Sigmoid colon (tissue), 6 donors: ENCODE measurements at regions not wholly inside any gene's neighbourhood (a gene's known extent, or its start where the extent isn't known, plus 50 kb on each side); places are given as distances from the start of the nearest gene placed in this dataset.

Source experiments
- DNase-seq: peaks from one replicate; pipeline ENCODE4 v3.0.0-alpha.2; 2019
- H3K27ac ChIP-seq, 4 donors: fragments of 200-600 bp; sonication (generic); one replicate each; pipeline ENCODE4 v1.5.1; 2016 to 2019; ENCODE audit warnings: mild to moderate bottlenecking in 1 of 4
- H3K27me3 ChIP-seq, 3 donors: fragments of 200-600 bp; sonication (generic); one replicate each; pipeline ENCODE4 v1.5.1; 2019; ENCODE audit warnings: mild to moderate bottlenecking in 1 of 3
- H3K36me3 ChIP-seq, 4 donors: fragments of 200-600 bp; sonication (generic); one replicate each; pipeline ENCODE4 v1.5.1; 2016 to 2019
- H3K4me1 ChIP-seq, 4 donors: fragments of 200-600 bp; sonication (generic); one replicate each; pipeline ENCODE4 v1.5.1; 2017 to 2019
- H3K4me3 ChIP-seq, 4 donors: fragments of 200-600 bp; sonication (generic); one replicate each; pipeline ENCODE4 v1.5.1; 2017 to 2019; ENCODE audit warnings: mild to moderate bottlenecking in 2 of 4, moderate library complexity in 1 of 4
- H3K9me3 ChIP-seq, 4 donors: fragments of 200-600 bp in 3 of 4; sonication (generic) in 3 of 4; one replicate each; pipeline versions ENCODE4 v1.5.1 to v1.6.1; 2013 to 2019
- EP300 ChIP-seq, 4 donors: sonication (generic); formaldehyde crosslinking; IDR thresholded peaks; one replicate each; pipeline ENCODE4 v1.6.1; 2017; ENCODE audit warnings: antibody characterized with exemption in 4 of 4
- POLR2A ChIP-seq, 2 donors: fragments of 450-650 bp; IDR thresholded peaks; one replicate each; pipeline ENCODE4 v1.6.1; 2016; ENCODE audit warnings: antibody characterized with exemption in 2 of 2, mild to moderate bottlenecking in 2 of 2, moderate library complexity in 2 of 2
- POLR2AphosphoS5 ChIP-seq, 4 donors: sonication (generic); formaldehyde crosslinking; IDR thresholded peaks; one replicate each; pipeline ENCODE4 v1.6.1; 2017; ENCODE audit warnings: antibody characterized with exemption in 4 of 4
- WGBS, 2 donors: extraction: QIAGEN DNeasy Blood & Tissue Kit; methylation state at CpG; one replicate each; pipeline ENCODE4 v1.1.7; 2013; 5-methylcytosine and 5-hydroxymethylcytosine counted together
- intact Hi-C: fragments of 100-400 bp; cut with DNase I; formaldehyde crosslinking; loops from one replicate; pipeline ENCODE4 v1.15.1; 2023
- TF ChIP-seq, protein P1 (sequence below), 4 experiments: fragments of 450-650 bp in 3 of 4; fragments of 200-600 bp in 1 of 4; IDR thresholded peaks; one replicate each; pipeline ENCODE4 v1.5.1; 2016 to 2019; ENCODE audit warnings: antibody characterized with exemption in 4 of 4, mild to moderate bottlenecking in 3 of 4, moderate library complexity in 2 of 4
- donor health status: healthy with polysubstance abuse.
- donor health status: healthy.

DNA sequence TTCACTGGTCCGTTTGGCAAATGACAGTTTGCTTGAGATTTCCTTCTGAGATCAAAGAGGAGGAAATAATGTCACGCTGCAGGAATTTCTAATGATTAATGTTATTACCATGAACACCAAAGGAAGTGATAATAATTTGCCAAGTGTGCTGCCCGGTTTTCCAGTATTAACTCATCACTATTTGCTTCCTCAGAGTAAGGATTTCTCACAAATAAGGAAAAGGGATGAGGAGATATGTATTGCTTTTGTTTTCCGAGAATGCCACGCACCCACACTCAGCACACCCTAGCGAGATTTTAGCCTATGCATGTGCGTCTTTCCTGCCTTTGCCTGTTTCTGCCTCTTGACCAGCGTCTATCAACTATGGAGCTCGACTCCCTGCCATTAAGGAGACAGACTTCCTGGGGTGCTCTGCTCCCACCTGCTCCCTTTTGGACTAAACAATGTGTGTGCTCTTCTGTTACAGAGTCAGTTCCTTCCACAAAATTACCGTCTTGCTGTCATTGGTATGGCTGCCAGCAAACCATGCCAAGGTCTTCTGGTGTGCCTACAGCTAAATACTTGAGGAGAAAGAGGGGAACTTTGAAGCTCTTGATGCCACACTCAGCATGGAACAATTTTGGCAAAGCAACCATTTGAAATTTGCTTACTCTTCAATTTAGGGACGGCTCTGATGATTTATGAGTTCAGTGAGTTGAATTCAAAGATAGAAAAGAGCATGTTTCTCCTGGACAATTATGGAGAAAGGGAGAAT is 393.1 kb upstream of the ZFP42 start:
- Histone ChIP-seq H3K27me3 (no peaks in the 10 kb centered on the region), H3K4me1 (no peaks in the 10 kb centered on the region), H3K4me3 (no peak overlapping the region), H3K9me3 (no peaks in the 10 kb centered on the region), H3K27ac (no peak overlapping the region), H3K36me3 (no peaks in the 10 kb centered on the region)
- TF ChIP-seq POLR2AphosphoS5 (IDR thresholded peaks at IDR 0.05) (no peak), POLR2A (IDR thresholded peaks at IDR 0.05) (no peak), EP300 (IDR thresholded peaks at IDR 0.05) (no peak)
- TF ChIP-seq, protein P1, sequence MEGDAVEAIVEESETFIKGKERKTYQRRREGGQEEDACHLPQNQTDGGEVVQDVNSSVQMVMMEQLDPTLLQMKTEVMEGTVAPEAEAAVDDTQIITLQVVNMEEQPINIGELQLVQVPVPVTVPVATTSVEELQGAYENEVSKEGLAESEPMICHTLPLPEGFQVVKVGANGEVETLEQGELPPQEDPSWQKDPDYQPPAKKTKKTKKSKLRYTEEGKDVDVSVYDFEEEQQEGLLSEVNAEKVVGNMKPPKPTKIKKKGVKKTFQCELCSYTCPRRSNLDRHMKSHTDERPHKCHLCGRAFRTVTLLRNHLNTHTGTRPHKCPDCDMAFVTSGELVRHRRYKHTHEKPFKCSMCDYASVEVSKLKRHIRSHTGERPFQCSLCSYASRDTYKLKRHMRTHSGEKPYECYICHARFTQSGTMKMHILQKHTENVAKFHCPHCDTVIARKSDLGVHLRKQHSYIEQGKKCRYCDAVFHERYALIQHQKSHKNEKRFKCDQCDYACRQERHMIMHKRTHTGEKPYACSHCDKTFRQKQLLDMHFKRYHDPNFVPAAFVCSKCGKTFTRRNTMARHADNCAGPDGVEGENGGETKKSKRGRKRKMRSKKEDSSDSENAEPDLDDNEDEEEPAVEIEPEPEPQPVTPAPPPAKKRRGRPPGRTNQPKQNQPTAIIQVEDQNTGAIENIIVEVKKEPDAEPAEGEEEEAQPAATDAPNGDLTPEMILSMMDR (IDR thresholded peaks at IDR 0.05), result no peak
- intact Hi-C loops, result no loop called here
- DNase-seq, result no peak
- WGBS, 2 donors, result 67 to 69% methylated on average over 11 of the region's 11 CpGs

DNA sequence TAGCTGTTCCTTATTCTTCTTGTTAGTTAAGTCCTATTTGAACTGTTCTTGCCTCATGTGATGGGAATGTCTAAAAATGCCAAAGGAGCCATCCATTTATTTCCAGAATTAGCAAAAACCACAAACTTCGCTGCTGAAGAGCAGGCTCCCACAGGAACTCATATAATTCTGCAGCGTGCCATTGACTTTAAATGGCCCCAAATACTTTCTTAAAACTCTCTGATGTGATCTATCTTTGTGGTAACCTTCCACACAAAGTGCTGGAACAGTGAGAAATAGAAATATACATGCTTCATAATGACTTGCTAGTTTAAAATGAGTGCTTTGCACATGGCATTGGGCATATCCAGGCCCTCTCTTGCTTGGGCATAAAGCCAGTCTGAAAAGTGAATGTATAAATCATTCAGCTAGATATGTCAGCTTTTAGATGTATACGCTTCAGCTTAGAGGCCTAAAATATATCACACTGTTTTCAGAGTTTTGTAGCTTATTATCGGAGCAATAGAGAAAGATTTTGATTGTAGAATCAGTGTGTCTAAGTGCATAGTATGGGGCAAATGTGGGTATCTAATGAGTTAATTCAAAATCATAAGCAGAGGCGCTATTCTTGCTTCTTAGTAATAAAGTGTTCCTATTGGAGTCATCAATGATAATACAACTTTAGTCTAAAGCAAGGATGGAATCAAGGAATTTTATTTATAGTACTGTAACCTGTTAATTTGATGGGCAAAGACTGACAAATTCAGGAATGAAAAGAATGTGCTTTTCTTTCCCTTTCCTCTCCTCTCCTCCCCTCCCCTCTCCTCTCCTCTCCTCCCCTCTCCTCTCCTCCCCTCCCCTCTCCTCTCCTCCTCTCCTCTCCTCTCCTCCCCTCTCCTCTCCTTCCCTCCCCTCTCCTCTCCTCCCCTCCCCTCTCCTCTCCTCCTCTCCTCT is 392.2 kb upstream of the ZFP42 start:
- H3K27me3 ChIP-seq, result no peaks in the 10 kb centered on the region
- no peak for DNase-seq
- no peaks in the 10 kb centered on the region for H3K4me1 ChIP-seq
- intact Hi-C loops, result no loop called here
- H3K9me3 ChIP-seq, result no peaks in the 10 kb centered on the region
- no peak overlapping the region for H3K4me3 ChIP-seq
- WGBS, 2 donors, result 75 to 81% methylated on average over 5 of the region's 5 CpGs
- no peaks in the 10 kb centered on the region for H3K36me3 ChIP-seq
- TF ChIP-seq, protein P1 (IDR thresholded peaks at IDR 0.05), result no peak
- TF ChIP-seq EP300 (IDR thresholded peaks at IDR 0.05) (no peak), POLR2A (IDR thresholded peaks at IDR 0.05) (no peak)
- H3K27ac ChIP-seq, result no peak overlapping the region

DNA sequence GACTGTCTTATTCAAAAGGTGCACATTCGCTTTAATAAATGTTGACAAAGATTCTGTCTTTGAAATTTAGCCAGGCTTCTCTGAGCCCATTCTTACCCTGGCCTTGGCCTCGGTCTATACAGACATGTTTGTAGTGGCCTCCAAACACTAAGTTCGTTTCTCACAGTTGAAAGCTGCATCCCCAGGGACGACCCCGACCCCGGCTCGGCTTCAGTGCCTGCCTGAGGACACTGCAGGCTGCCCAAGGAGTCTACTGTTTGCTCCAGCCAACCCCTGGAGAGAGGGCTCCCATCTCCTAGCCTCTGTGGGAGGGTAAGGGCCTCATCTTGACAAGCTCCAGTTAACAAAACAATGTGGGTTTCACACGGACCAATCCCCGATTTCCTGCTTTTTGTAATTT is 390.6 kb upstream of the ZFP42 start:
- Histone ChIP-seq H3K9me3 (no peaks in the 10 kb centered on the region), H3K4me3 (no peak overlapping the region), H3K27me3 (no peaks in the 10 kb centered on the region), H3K36me3 (no peaks in the 10 kb centered on the region), H3K4me1 (no peaks in the 10 kb centered on the region), H3K27ac (no peak overlapping the region)
- DNase-seq, result no peak
- no peak for TF ChIP-seq POLR2AphosphoS5 (IDR thresholded peaks at IDR 0.05)
- WGBS, 2 donors, result 61 to 77% methylated on average over 9 of the region's 9 CpGs
- intact Hi-C loops, result no loop called here

DNA sequence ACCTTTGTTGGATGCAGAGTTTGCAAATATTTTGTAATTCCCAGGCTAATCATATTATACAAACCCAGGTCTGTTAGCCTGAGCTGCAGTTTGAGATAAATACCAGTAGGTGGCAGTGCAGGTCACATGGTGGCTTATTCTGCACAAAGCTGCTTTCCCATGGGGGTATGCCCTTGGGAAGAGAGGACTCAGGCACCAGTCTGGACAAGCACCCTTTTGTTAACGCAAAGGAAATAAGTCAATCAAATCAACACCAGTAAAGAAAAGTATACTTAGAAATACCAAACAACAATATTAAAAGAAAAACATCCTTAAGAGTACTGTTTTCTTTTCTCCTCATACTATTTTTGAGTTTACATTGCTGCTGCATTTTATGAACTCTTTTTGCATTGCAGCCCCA is 389.0 kb upstream of the ZFP42 start:
- TF ChIP-seq POLR2A (IDR thresholded peaks at IDR 0.05), result no peak
- TF ChIP-seq, protein P1 (IDR thresholded peaks at IDR 0.05), result peak; percentile 22 to 68 (median 58)
- Histone ChIP-seq H3K36me3 (no peaks in the 10 kb centered on the region), H3K27me3 (no peaks in the 10 kb centered on the region), H3K9me3 (no peaks in the 10 kb centered on the region), H3K4me1 (no peaks in the 10 kb centered on the region), H3K4me3 (no peak overlapping the region), H3K27ac (no peak overlapping the region)
- 9 to 28% methylated on average over 1 of the region's 1 CpG for WGBS, 2 donors
- intact Hi-C loops, result no loop called here
- DNase-seq, result no peak

DNA sequence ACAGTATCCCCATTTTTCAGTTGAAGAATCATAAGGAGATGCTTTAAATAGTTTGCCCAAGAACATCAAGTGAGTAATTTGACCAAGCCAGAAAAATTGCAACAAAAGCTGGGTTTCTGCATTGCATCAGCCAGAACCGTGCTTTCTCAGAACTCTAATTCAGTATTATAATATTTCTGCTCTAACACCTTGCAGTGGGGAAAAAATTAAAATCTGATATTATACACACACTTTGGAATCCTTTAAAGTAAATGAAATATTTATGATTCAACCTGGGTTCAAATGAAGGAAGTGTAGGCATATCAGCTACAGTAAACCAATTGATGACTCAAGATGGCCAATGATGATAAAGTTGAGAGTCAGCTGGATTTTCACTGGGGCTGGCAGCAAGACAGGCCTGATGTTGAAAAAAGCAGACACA is 387.6 kb upstream of the ZFP42 start:
- H3K4me1 ChIP-seq, result no peaks in the 10 kb centered on the region
- H3K9me3 ChIP-seq, result no peaks in the 10 kb centered on the region
- no peak for DNase-seq
- H3K36me3 ChIP-seq, result no peaks in the 10 kb centered on the region
- intact Hi-C loops, result no loop called here
- H3K27me3 ChIP-seq, result no peaks in the 10 kb centered on the region
- TF ChIP-seq, protein P1 (IDR thresholded peaks at IDR 0.05), result no peak
- TF ChIP-seq POLR2AphosphoS5 (IDR thresholded peaks at IDR 0.05) (no peak), EP300 (IDR thresholded peaks at IDR 0.05) (no peak), POLR2A (IDR thresholded peaks at IDR 0.05) (no peak)
- WGBS, 2 donors, result 79 to 84% methylated on average over 1 of the region's 1 CpG
- H3K27ac ChIP-seq, result no peak overlapping the region
- H3K4me3 ChIP-seq, result no peak overlapping the region
